HG03097 (cell line): ENCODE measurements at regions not wholly inside any gene's neighbourhood (a gene's known extent, or its start where the extent isn't known, plus 50 kb on each side); places are given as distances from the start of the nearest gene placed in this dataset.
"Not testable (repeated sequence)": the region's sequence is repeated elsewhere in the genome, so short reads cannot be mapped to it uniquely, and the experiment has no call there.

Source experiments
- ATAC-seq: cut with Tn5 transposase; IDR thresholded peaks from one replicate; pipeline ENCODE4 v1.9.1; 2021; ENCODE audit not compliant: unreplicated experiment, low FRiP score

DNA sequence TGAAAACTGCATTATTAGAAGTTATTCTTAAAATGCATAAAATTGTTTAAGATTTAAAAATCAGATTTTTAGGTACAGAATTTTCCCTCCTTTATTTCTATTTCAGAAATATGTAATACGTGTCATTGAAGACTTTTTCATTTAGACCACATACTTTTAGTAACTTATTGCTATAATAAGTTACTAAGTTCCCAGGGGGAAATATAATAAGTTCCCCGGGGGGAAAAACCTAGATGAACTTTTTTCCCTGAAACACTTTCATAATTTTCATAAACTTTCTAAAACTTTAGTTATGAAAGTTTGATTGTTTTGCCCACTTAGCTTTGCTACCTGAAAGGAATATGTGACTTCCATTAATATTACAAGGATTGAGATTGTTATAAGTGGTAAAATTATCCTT, 1341.5 kb upstream of the IGFBP7 start:
- ATAC-seq = no peak

DNA sequence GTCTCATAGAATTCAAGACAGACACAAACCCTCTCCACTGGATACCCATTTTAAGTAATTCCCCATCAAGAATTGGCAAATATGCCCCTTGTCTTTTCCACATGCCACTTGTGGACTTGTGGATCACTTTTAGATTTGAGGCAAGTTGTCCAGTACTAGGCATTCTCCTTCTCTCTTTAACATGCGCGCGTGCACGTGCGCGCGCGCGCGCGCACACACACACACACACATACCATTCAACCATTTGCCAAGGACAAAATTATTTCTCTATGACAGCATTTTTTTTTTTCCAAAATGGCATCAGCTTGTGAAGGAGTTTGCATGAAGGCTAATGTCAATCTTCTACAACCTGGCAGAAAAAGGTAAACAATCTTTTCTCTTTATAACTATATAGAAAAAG, 1325.7 kb upstream of the IGFBP7 start:
- no peak for ATAC-seq

DNA sequence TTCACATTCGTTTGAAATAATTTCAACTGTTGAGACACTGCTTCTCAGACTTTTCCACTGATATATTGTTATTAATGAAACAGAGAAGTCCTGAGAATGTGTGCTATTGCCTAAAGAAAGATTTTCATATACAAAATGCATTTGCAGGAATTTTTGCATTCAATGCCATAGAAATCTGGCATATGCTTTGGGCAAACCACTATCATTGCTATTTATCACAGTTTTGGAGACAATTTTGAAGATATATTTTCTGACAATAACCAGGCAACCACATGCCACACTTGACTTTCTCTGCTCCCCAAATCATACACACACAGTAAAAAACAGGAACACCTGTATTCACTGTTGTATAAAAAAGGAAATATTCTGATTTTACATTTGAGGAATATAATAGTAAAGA, 1303.7 kb upstream of the IGFBP7 start:
- no peak for ATAC-seq

DNA sequence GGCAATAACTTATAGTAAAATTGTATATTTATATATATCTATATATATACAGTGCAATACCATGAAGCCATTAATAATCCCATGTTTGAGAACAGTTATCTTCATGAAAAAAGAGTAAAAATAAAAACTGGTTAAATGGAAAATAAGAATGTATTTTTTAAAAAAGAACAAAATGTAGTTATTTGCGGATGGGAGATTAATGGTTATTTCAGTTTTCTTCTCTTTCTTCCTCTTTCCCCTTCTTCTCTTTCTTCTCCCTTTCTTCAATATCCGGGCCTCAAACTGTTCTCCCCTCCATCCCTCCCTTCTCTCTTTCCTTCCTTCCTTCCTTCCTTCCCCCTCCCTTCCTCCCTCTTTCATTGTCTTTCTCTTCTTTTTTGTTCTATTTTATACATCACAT, 1301.7 kb upstream of the IGFBP7 start:
- ATAC-seq = no peak

DNA sequence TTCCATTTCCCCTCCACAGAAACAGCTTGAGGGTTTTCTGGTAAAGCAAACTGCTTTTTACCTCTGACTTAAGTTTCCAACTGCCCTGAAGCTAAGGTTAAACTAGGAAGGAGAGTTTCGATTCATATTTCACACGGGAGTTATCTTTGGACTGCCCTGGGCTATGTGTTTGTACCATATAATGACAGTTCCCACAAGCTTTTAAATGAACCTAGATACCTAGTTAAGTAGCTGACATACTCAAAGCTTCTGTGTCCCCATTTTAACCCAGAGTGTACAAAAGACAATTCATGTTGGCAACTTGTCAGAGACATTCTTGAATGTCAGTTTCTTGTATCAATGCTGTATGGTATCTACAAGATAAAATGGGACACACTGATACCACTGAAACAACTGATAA, 1296.6 kb upstream of the IGFBP7 start:
- no peak for ATAC-seq

DNA sequence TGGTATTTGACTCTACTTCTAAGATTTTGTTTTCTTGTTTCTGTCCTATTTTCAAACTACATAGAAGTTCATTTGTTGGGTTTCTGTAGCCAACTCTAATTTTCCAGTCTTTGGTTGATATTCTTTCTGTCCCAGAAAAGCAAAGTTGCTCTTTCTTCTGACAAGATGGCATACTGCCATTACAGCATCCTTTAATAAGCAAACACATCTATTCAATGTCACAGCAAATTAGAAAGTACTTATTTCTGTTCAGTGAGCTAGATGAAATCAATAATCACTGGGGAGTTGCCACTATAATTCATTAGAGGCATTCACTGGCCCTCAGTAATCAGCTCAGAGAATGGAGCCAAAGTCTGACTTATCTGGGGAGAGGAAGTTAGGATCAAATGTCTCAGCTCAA, 1258.0 kb upstream of the IGFBP7 start:
- no peak for ATAC-seq

DNA sequence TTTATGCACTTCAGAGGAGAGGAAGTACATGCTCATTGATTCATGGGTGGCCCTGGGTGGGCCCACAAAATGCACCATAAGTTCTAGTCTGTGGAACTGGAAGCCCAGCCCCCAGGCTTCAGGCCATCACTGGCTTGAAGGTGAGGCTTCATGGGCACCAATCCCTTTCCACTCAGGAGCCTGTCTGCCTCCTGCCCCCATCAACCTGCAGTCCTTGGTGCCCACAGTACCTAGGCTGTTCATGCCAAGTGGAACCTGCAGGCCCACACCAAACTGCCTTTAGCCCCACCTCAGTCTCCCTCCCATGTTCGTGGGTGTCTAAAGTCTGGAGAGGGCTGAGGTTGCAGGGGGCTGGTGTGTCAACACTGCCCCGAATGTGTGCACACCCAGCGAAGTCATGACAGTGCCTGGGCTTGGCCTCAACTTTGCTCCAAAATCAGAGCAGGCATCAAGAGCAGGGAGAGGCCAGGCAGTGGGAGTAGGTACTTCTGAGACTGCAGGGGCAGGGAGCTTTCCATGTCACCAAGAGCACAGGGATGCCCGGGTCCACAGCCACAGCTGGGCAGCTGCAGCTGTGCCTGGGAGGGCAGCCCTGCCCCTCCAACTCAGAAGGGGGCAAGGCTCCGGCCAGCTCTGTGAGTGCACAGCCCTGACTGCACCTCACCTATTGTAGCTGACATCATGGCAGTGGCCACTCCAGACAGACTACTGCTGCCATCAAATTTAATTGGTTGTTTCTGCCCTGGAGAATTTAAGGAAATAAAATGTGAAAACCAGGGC, 1250.4 kb upstream of the IGFBP7 start:
- no peak for ATAC-seq

DNA sequence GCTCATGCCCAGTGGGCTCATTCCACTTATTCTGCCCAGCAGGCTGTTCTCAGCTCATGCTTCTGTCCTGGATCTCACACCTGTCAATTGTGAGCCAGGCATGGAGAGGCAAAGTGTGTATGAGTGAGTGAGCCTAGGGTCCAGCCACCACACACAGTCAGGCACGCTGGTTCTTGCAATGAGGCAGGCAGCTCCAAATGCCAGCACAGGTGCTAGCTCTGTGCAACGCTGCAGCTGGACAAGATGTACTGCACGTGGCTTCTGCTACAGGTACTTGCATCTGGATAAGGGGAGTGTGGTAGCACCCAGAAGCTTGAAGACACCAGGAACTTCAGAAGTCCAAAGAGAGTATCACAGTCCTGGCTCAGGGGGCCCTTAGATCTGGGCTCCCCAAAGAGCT, 1249.4 kb upstream of the IGFBP7 start:
- ATAC-seq = no peak

DNA sequence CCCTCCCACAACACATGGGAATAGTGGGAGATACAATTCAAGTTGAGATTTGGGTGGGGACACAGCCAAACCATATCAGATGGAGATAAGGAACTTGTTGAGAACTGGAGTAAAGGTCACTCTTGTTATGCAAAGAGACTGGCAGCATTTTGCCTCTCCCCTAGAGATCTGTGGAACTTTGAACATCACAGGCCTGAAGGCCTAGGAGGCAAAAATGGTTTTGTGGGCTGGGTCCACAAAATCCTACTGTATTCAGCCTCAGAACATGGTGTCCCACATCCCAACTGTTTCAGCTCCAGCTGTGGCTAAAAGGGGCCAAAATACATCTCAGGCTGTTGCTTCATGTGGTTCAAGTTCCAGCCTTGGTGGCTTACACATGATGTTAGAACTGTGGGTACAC, 1247.8 kb upstream of the IGFBP7 start:
- no peak for ATAC-seq

DNA sequence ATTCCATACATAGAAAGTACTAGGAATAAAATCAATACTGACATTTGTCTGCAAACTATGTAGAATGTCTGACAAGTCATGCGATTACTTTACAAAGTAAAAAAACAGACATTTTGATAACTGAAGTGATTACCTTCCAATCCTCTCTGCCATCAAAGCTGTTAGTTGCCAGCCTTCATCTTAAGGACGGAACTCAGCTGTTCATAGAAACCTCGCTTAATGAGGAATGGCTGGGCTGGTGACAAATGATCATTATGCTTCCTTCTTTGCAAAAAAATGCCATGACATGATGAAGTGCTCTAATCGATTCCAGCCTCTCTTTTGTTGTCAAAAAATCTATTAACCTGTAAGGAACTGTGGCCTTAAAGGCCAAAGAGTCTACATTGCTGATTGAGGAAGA, 1214.9 kb upstream of the IGFBP7 start:
- ATAC-seq = no peak

DNA sequence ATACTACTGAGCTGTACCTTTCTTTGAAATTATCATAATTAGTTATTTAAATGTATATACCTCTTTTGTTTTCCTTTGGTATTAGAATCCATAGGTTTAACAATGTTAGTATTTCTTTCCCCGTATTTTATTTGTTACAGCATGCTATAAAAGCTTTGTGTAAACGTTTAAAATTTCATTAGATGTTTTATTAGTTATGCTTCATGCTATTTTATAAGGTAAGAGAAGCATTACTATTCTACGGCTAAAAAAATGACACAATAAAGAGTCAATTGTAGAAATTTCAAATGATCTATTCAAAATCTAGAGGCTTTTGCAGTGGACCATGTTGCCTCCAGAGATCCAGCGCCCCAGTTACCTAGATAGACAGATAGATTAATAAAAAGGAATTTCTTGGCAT, 1203.3 kb upstream of the IGFBP7 start:
- no peak for ATAC-seq

DNA sequence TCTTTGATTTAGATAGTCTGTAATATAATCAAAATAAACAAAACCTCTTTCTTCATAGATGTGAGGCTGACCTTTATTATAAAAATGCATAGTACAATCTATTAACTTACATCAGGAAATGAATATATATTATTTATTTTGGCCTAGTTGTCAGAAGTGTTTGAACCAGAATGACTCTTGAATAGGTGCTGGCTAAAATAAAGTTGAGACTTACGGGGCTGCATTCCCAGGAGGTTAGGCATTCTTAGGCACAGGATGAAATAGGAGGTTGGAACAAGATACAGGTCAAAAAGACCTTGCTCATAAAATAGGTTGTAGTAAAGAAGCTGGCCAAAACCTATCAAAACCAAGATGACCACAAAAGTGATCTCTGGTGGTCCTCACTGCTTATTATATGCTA, 1193.3 kb upstream of the IGFBP7 start:
- no peak for ATAC-seq

DNA sequence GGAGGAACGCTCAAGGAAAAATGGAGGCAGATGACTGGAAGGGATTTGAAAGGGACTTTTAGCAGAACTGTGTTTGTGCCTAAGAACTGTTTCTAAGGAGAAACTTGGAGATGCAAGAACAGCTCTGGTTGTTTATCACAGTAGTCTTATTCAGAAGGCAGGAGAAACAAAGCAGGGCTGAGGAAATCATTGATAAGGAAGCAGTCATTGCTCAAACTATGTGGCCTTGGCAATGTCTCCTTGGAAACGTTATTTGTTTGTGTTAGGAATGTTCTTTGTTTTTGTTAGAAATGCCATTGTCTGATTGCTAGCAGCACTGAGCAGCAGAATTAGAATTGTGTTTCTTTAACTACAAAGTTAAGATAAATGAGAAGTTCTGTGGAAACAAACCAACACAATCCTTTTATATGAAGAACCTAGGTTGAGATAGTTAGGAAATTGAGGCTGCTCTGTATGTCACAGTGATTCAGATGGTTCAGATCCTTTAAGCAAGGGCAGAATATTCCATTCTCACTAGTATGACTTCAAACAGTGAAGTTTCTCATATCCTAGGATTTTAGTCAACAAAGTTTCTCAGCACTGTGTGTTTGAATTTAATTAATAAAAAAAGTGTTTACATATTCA, 1191.3 kb upstream of the IGFBP7 start:
- no peak for ATAC-seq

DNA sequence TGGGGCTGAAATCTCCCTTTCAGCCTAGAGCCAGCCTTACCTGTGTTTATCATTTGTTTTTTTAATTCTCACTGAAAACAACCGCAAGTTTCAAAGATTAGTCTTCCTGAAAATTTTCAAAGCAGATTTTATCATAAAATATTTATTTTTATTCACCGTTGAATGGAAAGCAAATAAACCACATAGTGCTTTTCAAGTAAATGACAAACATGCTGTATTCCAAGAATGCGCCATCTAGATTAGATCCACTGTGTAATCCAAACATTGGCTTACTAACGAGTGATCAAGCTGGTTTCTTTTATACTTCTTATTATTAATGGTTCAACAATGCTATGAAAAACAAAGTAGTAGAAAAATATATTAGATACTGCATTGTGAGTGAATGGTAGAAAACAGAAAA, 1176.2 kb upstream of the IGFBP7 start:
- no peak for ATAC-seq

DNA sequence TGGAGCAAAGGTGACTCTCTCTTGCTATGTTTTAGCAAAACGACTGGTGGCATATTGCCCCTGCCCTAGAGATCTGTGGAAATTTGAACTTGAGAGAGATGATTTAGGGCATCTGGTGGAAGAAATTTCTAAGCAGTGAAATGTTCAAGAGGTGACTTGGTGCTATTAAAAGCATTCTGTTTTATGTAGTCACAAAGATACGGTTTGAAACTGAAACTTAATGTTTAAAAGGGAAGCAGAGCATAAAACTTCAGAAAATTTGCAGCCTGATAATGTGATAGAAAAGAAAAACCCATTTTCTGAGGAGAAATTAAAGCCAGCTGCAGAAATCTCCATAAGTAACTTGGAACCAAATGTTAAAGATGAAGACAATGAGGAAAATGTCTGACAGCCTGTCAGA, 1170.7 kb upstream of the IGFBP7 start:
- ATAC-seq = not testable (repeated sequence)

DNA sequence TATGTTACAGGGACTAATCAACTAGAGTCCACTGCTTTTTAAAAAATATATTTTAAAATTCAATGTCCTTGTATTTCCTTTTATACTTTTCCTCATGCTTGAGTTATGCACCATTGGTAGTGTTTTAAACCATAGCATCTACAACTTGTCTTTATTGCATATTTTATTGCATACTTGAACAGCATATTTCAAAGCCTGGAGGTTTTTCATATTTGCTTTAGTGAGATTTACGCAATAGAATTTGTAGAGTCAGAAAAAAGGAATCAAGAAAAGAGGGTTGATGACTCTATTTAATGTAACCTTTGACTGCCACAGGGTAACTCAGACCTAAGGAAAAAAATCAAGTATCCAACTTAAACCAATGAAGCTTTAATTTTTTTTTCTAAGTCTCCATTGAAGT, 1165.7 kb upstream of the IGFBP7 start:
- no peak for ATAC-seq

DNA sequence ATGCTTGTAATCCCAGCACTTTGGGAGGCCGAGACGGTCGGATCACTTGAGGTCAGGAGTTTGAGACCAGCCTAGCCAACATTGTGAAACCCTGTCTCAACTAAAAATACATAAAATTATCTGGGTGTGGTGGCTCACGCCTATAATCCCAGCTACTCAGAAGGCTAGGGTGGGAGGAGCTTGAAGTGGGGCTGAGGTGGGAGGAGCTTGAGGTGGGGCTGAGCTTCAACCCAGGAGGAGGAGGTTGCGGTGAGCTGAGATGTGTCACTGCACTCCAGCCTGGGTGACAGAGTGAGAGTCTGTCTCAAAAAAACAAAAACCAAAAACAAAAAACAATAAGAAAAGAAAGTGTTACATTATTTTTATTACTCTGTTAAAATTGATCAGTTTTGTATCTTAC, 1164.4 kb upstream of the IGFBP7 start:
- ATAC-seq = no peak

DNA sequence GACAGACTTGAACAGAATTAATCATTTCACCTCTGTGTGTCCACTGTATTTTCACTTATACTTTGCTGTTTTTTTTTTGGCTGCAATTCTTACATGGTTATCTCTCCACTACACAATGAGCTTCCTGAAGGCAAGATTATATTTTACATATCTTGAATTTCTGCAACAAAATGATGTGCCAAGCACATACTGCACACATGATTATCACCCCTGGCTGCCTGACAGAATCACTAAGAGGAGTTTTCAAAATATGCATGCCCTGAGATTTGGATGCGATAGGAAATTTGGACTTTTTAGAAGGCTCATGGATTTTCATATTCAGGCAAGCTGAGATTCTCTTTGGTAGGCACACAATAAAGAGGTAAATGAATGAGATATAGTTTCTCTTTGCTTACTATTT, 1162.1 kb upstream of the IGFBP7 start:
- no peak for ATAC-seq

DNA sequence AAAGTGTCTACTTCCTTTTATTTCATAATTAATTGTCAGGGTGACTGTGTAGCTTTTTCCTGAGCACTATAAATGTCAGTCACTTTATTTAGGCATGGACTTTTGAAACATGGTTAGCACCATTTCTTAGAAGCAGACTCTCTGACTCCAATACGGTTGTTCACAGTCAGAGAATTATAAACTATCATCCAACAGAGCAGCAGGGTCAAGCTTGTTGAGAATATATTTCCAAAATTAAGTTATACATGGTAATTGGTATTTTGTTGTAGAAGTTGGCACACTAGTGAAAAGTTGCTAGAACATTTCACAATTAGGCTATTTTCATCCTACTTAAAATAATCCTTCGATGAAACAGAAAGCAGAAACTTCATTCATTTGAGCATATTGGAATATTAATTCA, 1155.5 kb upstream of the IGFBP7 start:
- ATAC-seq = no peak

DNA sequence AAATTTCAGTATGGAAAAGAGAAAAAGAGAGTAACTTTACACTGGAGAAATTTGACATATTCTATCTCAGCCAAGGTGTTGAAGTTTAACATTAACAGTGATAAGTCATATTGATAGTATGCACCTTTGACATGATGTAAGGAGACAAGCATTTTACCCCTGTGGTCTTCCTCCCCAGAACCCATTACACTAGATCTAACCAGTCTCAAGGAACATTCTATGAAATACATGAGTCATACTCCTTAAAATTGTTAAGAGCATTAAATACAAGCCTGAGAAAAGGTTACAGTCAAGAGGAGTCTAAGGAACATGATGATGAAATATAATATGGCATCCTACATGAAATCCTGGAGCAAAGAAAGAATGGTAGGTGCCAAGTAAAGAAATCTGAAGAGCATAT, 1151.3 kb upstream of the IGFBP7 start:
- ATAC-seq = no peak

DNA sequence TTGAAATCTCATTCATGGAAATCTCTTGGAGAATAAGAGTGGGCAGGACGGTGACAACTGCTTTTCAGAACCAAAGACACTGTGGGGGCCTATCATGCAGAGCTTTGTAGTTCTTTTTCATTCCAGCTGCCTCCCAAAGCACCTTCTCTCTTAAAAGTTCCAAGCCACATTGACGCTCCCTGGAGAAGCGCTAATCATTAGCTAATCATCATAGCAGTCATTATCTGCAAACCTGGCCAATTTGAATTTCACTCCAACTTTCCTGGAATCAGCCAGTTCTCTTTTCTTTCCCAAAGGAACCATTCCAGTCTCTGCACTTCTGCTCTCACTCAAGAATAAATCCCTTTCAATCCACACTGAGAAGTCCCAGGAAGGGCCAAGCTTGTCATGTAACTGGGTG, 1144.1 kb upstream of the IGFBP7 start:
- ATAC-seq = no peak

DNA sequence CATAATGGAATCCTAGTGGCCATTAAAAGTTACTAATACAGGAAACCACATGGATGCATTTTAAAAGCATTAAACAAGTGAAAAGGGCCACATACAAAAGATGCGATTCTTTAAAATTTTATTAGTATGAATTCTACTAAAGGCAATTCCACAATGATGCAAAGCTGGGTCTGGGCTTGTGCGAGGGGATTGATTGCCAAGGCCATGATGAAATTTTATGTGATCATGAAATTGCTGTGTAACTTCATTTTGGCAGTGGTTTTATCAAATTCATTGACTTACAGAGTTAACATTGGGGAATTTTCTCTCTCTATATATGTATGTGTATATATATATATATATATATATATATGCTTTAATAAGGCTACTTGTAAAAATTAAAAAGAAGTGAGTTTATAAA, 1142.5 kb upstream of the IGFBP7 start:
- ATAC-seq = no peak

DNA sequence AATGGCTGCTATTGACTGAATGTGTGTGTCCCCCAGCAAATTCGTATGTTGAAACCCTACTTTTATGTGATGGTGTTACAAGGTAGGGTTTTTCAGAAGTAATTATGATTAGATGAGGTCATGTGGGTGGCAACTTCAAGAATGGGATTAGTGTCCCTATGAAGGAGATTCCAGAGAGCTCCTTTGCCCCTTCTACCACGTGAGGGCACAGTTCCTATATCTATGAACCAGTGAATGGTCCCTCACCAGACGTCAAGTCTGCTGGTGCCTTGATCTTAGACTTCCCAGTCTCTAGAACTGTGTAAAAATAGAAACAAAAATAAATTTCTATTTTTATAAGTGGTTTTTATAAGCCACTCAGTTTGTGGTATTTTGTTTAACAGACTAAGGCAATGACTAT, 1137.6 kb upstream of the IGFBP7 start:
- ATAC-seq = no peak
